NCI-H1105 treated with DMSO at 0.1 percent for 48 hours (cell line): ENCODE measurements at regions not wholly inside any gene's neighbourhood (a gene's known extent, or its start where the extent isn't known, plus 50 kb on each side); places are given as distances from the start of the nearest gene placed in this dataset.

ENCODE experiments used
- DNase-seq: peaks from one replicate; lab custom pipeline; 2025; lab: John Stamatoyannopoulos, UW

- no peak for DNase-seq
These were observed 52.5 kb upstream of the TTC29 start for GRCh38 chr4:146998157-146998556.

DNA sequence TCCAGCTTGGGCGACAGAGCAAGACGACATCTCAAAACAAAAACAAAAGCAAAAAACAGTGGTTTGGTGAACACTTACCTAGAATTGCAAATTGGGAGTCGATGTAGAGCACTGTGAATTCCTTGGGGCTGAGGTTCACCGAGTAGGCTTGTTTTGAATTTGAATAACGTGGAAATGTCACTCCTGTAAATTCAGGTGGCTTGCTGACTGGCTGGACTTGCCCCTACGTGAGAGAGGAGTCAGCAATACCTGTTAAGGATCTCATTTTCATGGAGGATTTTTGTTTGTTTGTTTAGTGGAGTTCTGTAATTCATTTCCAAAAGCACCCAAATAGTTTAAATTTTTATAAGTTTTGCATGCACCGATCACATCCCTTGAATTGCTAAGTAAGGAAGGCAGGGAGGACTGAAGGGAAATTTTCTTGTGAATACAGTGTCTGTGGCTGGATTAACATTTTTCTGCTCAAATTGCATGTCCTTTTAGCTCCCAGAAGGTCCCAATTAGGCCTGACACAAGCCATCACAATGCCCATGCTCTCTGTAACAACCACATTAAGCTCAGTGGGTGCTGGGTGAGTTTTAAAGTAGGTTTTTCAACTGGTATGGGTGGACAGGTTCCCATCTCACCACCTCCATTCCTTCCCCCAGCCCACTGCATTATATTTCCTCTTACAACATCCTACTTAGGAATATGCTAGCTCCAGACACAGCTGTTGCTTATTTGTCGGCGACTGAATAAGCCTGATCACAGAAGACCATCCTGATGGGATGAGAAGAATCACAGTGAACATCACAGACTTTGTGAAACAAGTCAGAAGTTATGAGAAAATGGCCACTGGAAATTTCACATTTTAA is 58.5 kb upstream of the TTC29 start:
- DNase-seq = no peak

- no peak for DNase-seq
These were observed 60.6 kb upstream of the TTC29 start for GRCh38 chr4:147006229-147006628.

DNA sequence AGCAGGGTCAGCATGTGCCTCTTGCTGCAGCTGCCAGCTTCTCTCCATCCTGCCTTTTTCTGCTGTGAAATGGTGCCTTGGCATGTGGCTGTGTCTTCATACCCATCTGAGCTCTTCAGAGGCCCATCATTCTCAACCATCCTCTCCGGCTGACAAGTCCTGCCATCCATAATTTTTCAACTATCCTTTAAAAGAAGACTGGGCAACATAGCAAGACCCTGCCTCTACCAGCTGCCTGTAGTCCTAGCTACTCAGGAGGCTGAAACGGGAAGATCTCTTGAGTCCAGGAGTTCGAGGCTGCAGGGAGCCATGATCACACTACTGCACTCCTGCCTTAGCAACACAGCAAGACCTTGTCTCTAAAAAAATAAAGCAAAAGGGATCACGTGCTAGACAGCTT is 64.2 kb upstream of the TTC29 start:
- no peak for DNase-seq

DNA sequence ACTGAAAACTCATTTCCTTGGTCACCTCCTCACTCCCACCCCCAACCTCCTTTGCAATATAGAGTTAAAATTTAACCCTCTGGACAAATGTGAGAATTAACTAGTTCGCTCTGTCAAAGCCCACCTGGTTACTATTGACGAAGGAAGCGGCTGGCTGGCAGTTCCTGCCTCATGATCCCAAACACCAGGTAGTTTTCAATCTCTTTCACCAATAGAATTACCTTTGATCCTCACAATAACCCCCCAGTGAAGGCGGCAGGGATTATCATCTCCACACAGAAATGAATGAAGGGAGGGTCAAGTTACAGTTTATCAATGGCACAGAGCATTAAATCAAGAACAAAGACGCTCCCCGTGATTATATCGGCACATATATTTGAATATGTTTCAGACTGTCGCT is 65.7 kb upstream of the TTC29 start:
- no peak for DNase-seq

- DNase-seq = no peak
These were observed 66.5 kb upstream of the TTC29 start for GRCh38 chr4:147012059-147012707.

- DNase-seq = no peak
These were observed 69.3 kb upstream of the TTC29 start for GRCh38 chr4:147014946-147015345.

GRCh38 chr4:147015491-147015890 is 69.8 kb upstream of the TTC29 start:
- DNase-seq = no peak

- DNase-seq = no peak
These were observed 71.4 kb upstream of the TTC29 start for GRCh38 chr4:147017081-147017480.

DNA sequence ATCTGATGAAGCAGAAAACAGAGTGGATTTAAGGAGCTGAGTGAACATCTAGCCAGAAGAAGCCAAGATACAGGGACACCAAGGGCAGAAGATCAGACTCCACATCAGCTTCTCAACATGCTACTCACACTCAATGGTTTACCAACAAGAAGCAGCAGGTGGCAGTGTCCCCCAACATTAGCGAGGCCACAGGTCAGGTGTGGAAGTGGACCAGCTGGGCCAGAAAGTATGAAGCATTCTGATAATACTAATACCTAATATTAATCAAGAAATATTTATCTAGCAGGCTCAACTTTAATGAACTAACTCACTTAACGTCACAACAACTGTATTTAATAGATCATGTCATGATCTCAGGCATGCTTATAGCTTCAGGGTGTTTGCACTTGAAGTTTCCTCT is 73.4 kb upstream of the TTC29 start:
- peak; percentile 12 for DNase-seq

DNA sequence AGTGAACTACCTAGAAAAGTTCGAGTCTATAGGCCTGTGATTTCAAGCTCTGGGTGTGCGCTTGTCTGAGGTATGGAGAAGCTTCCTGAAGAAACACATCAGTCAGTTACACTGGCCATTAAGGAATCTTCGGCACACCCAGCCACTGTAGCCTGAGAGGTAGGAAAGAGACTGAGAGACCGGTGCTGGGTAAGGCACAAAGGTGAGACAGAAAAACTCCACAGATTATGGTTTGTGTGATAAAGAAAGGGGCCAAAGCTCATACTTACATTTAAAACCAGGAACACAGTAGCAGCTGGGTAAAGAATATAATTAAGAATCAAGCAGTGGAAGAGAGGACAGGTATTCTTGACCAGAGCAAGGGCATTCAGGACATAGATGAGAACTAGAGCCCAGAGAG is 74.8 kb upstream of the TTC29 start:
- DNase-seq = no peak

DNA sequence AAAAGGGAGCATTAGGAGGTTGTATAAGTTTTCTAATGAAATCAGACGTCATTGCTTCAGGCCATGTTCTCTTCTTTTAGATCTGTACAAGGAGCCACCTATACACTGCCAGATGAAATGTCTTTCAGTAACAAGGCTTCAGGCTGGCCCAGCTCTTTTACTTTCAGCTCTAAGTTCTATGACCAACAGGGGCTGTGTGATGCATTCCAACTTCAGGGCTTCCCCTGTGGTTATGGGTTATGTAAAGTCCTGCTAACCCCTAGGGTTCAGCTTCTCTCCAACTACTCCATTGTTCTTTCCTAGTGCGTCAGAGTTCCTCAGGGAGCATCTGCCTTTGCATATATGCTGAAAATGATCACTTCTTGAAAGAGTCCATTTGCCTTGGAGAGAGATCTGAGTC is 79.4 kb upstream of the TTC29 start:
- no peak for DNase-seq

- DNase-seq = no peak
These were observed 83.6 kb upstream of the TTC29 start for GRCh38 chr4:147029296-147029695.

- DNase-seq = no peak
These were observed 88.7 kb upstream of the TTC29 start for GRCh38 chr4:147034372-147034771.

- no peak for DNase-seq
These were observed 91.4 kb upstream of the TTC29 start for GRCh38 chr4:147037069-147037468.

- no peak for DNase-seq
These were observed 94.4 kb upstream of the TTC29 start for GRCh38 chr4:147039976-147040575.

DNA sequence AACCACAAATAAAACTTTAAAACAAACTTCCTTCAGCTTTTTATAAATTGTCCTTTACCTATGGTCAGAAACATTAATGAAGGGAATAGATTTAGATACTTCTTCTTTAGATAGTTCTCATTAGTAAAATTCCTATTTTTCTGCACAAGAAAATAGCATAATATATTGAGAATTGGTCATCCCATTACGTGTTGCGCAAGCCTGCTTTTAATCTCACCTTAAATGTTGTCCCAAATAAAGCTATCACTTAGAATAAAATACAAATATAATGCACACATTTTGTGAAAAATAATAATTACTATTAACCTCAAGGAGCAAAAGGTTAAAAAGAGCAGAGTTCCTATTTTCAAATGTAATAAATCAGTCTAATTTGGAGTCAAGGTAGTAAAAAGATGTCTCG is 95.2 kb upstream of the TTC29 start:
- no peak for DNase-seq

DNA sequence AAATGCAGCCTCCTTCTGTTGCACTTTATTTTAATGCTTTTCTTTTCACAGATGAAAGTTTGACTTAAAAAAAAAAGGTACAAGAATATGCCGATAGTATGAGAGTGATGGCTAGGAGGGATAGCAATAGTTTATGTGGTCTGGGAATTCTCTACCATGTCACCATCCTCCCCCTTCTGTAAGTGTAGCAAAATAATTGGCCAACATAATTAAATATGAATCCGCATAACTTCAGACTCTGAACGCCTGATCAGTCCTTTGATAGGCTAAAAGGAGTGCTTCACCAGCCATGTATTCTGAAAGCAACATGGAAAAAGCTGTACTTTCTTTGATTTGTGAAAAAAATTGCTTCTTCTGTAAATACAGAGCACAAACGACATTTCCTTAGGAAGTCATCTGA is 95.7 kb upstream of the TTC29 start:
- DNase-seq = no peak

- DNase-seq = no peak
These were observed 96.4 kb upstream of the TTC29 start for GRCh38 chr4:147042046-147042445.

- DNase-seq = no peak
These were observed 98.6 kb upstream of the TTC29 start for GRCh38 chr4:147044241-147044640.

DNA sequence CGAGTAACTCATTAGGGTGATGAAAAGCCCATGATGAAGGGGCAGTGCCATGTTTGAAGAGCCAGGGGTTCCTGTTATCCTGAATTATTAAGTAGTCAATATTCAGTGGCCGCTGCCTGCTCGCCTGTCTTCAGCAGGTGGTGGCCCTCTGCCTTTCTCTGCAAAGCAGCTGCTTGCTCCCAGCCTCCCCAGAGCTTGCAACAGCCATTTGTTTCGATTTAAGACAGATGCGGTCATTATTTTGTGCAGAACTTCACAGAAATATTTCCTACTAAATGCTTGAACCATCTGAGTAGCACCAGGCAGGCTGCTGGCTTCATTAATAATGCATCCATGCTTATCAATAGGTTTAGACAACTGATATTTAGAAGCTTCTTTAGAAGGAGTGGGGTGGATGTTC is 104.3 kb upstream of the TTC29 start:
- no peak for DNase-seq

DNA sequence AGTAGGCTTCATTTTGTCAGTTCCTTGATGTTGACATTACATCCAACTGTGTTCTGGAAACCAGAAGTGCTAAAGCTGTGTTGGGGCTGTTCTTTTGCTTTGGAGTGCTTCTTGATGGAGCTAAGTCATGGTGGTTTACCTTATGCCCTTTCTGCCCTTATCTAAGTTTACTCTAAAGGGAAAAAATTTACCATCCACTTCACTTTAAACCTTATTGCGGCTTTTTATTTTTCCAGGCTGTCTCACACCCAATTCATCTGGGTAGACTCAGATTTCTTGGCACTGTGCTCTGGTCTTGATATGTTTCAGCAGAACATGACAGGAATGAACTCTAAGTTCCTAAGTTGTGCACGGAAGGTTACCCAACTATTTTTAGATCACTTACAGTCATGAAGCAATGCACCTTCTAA is 104.7 kb upstream of the TTC29 start:
- no peak for DNase-seq

DNA sequence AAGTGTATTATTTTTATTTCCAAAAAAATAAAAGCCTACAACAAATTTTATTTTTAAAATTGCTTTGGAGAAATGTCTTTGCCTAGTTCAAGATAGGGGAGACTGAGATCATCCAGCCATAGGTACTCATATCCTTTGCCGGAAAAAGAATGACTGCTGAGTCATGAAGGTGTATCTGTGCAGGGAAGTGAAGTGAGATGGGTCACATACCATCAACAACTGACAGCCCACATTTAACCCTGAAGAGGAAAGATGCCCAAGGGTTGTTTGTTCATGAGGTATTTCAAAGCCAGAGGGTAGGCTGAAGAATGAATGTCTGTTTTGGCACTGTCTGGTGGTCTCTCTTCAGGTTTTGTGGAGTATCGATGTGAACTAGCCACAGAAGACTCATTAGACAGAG is 106.7 kb upstream of the TTC29 start:
- DNase-seq = no peak
